GM12878 (cell line): ENCODE measurements at regions not wholly inside any gene's neighbourhood (a gene's known extent, or its start where the extent isn't known, plus 50 kb on each side); places are given as distances from the start of the nearest gene placed in this dataset.

Source experiments
- ATAC-seq: fragments of 200-7000 bp; cut with Tn5 transposase; 3 replicates; pipeline ENCODE4 v1.9.1; 2020; ENCODE audit warnings: mild to moderate bottlenecking, moderate library complexity
- BruUV-seq: library from RNA; stranded (reverse); fragments of 400-500 nt; replicated peaks from 2 replicates; lab custom pipeline; 2021; lab: Mats Ljungman, UMichigan
- CTCF ChIA-PET: fragments of 300-600 bp; sonication (Branson Sonifier 250); formaldehyde crosslinking; extraction: SDS; loops from one replicate; lab custom pipeline; 2021; ENCODE audit warnings: inconsistent platforms; lab: Yijun Ruan, JAX
- POLR2A ChIA-PET: fragments of 350-600 bp; formaldehyde crosslinking; extraction: SDS; loops from one replicate; lab custom pipeline; 2021; ENCODE audit warnings: inconsistent platforms; lab: Charles Lee
- RAD21 ChIA-PET: fragments of 300-600 bp; sonication (Branson Sonifier 250); formaldehyde crosslinking; loops from one replicate; lab custom pipeline; 2023; ENCODE audit warnings: antibody characterized with exemption; ENCODE audit not compliant: unreplicated experiment; lab: Charles Lee
- SMC1A ChIA-PET: fragments of 300-600 bp; sonication (Branson Sonifier 250); formaldehyde crosslinking; loops from one replicate; lab custom pipeline; 2023; ENCODE audit not compliant: unreplicated experiment, uncharacterized antibody; lab: Charles Lee
- DNase-seq: peaks from one replicate; pipeline ENCODE4 v3.0.0-alpha.2; 2011; ENCODE audit warnings: low read depth, low spot score
- FAIRE-seq: peaks from 3 replicates; lab custom pipeline; 2011; peaks lifted over from hg19 to GRCh38; lab: Jason Lieb, UNC
- H2AFZ ChIP-seq: 2 replicates; pipeline ENCODE4 v1.6.0; 2011; ENCODE audit warnings: low read depth, low read length, control low read depth; ENCODE audit not compliant: control insufficient read depth
- H3K27ac ChIP-seq: 2 replicates; pipeline ENCODE4 v1.5.1; 2011; ENCODE audit warnings: control low read depth; ENCODE audit not compliant: control insufficient read depth, insufficient read depth
- H3K27me3 ChIP-seq, 2 experiments: replicated peaks in 1 of 2; 2 replicates each; pipeline versions ENCODE4 v1.6.0 to v1.6.1; 2011; ENCODE audit warnings: low read length in 1 of 2; ENCODE audit not compliant: control insufficient read depth in 2 of 2, insufficient read depth in 2 of 2
- H3K36me3 ChIP-seq, 2 experiments: 2 replicates each; pipeline ENCODE4 v1.5.1; 2011; ENCODE audit warnings: low read length in 1 of 2; ENCODE audit not compliant: control insufficient read depth in 2 of 2, insufficient read depth in 2 of 2
- H3K4me1 ChIP-seq: 2 replicates; pipeline ENCODE4 v1.6.1; 2011; ENCODE audit warnings: mild to moderate bottlenecking, low read length, moderate library complexity, mixed read lengths; ENCODE audit not compliant: control insufficient read depth, insufficient read depth
- H3K4me2 ChIP-seq: 2 replicates; pipeline ENCODE4 v1.6.0; 2011; ENCODE audit warnings: control low read depth; ENCODE audit not compliant: control insufficient read depth, insufficient read depth
- H3K4me3 ChIP-seq: fragments of 200-600 bp; sonication (generic); 2 replicates; pipeline ENCODE4 v1.5.1; 2016
- H3K79me2 ChIP-seq: 2 replicates; pipeline ENCODE4 v1.6.0; 2011; ENCODE audit warnings: low read length; ENCODE audit not compliant: control insufficient read depth, insufficient read depth
- H3K9ac ChIP-seq: 2 replicates; pipeline ENCODE4 v1.8.0; 2011; ENCODE audit warnings: low read length, control low read depth, mixed read lengths; ENCODE audit not compliant: control insufficient read depth, insufficient read depth
- H3K9me3 ChIP-seq: replicated peaks from 3 replicates; pipeline ENCODE4 v1.5.1; 2011; ENCODE audit warnings: mild to moderate bottlenecking, low read length; ENCODE audit not compliant: control insufficient read depth, insufficient read depth
- H4K20me1 ChIP-seq: 2 replicates; pipeline ENCODE4 v1.6.0; 2011; ENCODE audit not compliant: control insufficient read depth, insufficient read depth
- EED ChIP-seq: sonication (generic); IDR thresholded peaks from 2 replicates; pipeline ENCODE4 v1.6.1; 2016; ENCODE audit warnings: antibody characterized with exemption, low read depth
- HCFC1 ChIP-seq: fragments of 150-350 bp; IDR thresholded peaks from 2 replicates; pipeline ENCODE4 v1.6.1; 2014; ENCODE audit warnings: low read length
- SMAD1 ChIP-seq: fragments of 450-650 bp; IDR thresholded peaks from 2 replicates; pipeline ENCODE4 v1.6.1; 2018; ENCODE audit warnings: mild to moderate bottlenecking, low read depth; ENCODE audit not compliant: partially characterized antibody
- SPI1 ChIP-seq: IDR thresholded peaks from 2 replicates; pipeline ENCODE4 v1.6.1; 2011; ENCODE audit warnings: low read depth, mild to moderate bottlenecking, low read length, moderate library complexity, borderline replicate concordance; ENCODE audit not compliant: insufficient read depth
- ZBTB33 ChIP-seq: fragments of 450-650 bp; IDR thresholded peaks from 2 replicates; pipeline ENCODE4 v1.6.1; 2017; ENCODE audit warnings: mild to moderate bottlenecking
- ZNF384 ChIP-seq: IDR thresholded peaks from 2 replicates; pipeline ENCODE4 v1.6.1; 2012; ENCODE audit warnings: low read depth, mild to moderate bottlenecking, low read length, improper control_type of control experiment, borderline replicate concordance
- WGBS: methylation state at CpG from one replicate; pipeline ENCODE4 v1.1.6; 2016; ENCODE audit warnings: low lambda C conversion rate; ENCODE audit not compliant: insufficient replicate concordance, insufficient coverage; ENCODE audit errors: missing lambda C conversion rate; 5-methylcytosine and 5-hydroxymethylcytosine counted together
- in situ Hi-C: fragments of 300-500 bp; cut with MboI; formaldehyde crosslinking; loops from 9 replicates; pipeline ENCODE4 v1.14.3; 2018; ENCODE audit warnings: mixed read lengths
- intact Hi-C: fragments of 100-400 bp; cut with micrococcal nuclease; formaldehyde crosslinking; loops from one replicate; pipeline ENCODE4 v1.14.2; 2022; ENCODE audit not compliant: unreplicated experiment

DNA sequence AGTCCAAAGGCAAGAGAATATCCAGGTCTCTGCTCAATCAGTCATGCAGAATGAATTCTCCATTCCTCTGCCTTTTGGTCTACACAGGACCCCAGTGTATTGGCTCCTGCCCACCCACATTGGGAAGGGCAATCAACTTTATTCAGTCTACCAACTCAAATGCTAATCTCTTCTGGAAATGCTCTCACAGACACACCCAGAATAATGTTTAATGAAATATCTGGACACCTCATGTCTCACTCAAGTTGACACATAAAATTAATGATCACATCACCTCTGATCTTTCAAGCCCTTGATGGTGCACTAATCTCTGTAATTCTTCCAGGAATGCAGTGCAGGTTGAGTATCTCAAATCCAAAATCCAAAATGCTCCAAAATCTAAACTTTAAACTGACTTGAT, 315.6 kb downstream of the HRH4 start:
- Histone ChIP-seq H3K27me3 (no peaks in the 10 kb centered on the region; a peak in 1 of 4 replicates), H3K4me2 (no peak overlapping the region), H3K4me3 (no peak overlapping the region), H2AFZ (no peak overlapping the region), H3K9me3 (no peaks in the 10 kb centered on the region), H4K20me1 (no peaks in the 10 kb centered on the region), H3K36me3 (no peaks in the 10 kb centered on the region), H3K9ac (no peak overlapping the region), H3K4me1 (no peaks in the 10 kb centered on the region), H3K27ac (no peak overlapping the region), H3K79me2 (no peaks in the 10 kb centered on the region)
- in situ Hi-C loops (no loop called here), intact Hi-C loops (no loop called here)
- FAIRE-seq (no peak), ATAC-seq (no peak), DNase-seq (no peak)
- RAD21 ChIA-PET = no interaction called here
- TF ChIP-seq SMAD1 = no peak
- no peak for TF ChIP-seq HCFC1
- POLR2A ChIA-PET = no interaction called here
- CTCF ChIA-PET = no interaction called here
- no TSS peak for BruUV-seq
- SMC1A ChIA-PET = no interaction called here

- intact Hi-C loops = no loop called here
- TF ChIP-seq ZNF384 = no peak
- TF ChIP-seq SMAD1 = no peak
- TF ChIP-seq ZBTB33 = no peak
- TF ChIP-seq SPI1 = no peak
- no peak for TF ChIP-seq EED
- no TSS peak for BruUV-seq
- H3K27ac ChIP-seq = no peak overlapping the region
- H3K9ac ChIP-seq = no peak overlapping the region
- FAIRE-seq (no peak), DNase-seq (no peak), ATAC-seq (no peak)
- no peak overlapping the region for H2AFZ ChIP-seq
- ChIA-PET RAD21 (no interaction called here), POLR2A (no interaction called here), CTCF (no interaction called here), SMC1A (no interaction called here)
- no peaks in the 10 kb centered on the region for H3K79me2 ChIP-seq
- no peak overlapping the region for H3K4me3 ChIP-seq
- WGBS = 32% methylated on average over 6 of the region's 6 CpGs
- no peaks in the 10 kb centered on the region for H3K36me3 ChIP-seq
- H3K4me2 ChIP-seq = no peak overlapping the region
- in situ Hi-C loops = no loop called here
- H3K4me1 ChIP-seq = no peaks in the 10 kb centered on the region
- H3K27me3 ChIP-seq = no peaks in the 10 kb centered on the region; a peak in 3 of 4 replicates
- H4K20me1 ChIP-seq = no peaks in the 10 kb centered on the region
- no peaks in the 10 kb centered on the region for H3K9me3 ChIP-seq
Observed at GRCh38 chr18:24778810-24779418, 318.5 kb downstream of the HRH4 start.
